Endothelial cell of umbilical vein (primary cell): ENCODE measurements at regions not wholly inside any gene's neighbourhood (a gene's known extent, or its start where the extent isn't known, plus 50 kb on each side); places are given as distances from the start of the nearest gene placed in this dataset.

ENCODE experiments used
- BruUV-seq: library from RNA; stranded (reverse); fragments of 400-500 nt; replicated peaks from 2 replicates; lab custom pipeline; 2021; lab: Mats Ljungman, UMichigan
- CTCF ChIA-PET: fragments of 300-600, 350-600 bp; sonication (Branson Sonifier 250); formaldehyde crosslinking; loops from one replicate; lab custom pipeline; 2021; ENCODE audit warnings: antibody characterized with exemption, inconsistent platforms; lab: Charles Lee
- POLR2A ChIA-PET: fragments of 300-600, 350-600 bp; sonication (Branson Sonifier 250); formaldehyde crosslinking; loops from one replicate; lab custom pipeline; 2021; ENCODE audit warnings: antibody characterized with exemption, inconsistent platforms; lab: Charles Lee
- DNase-seq: peaks from one replicate; pipeline ENCODE4 v3.0.0-alpha.2; 2011; ENCODE audit warnings: low read depth, low spot score
- FAIRE-seq: peaks from 2 replicates; lab custom pipeline; 2011; peaks lifted over from hg19 to GRCh38; lab: Jason Lieb, UNC
- H2AFZ ChIP-seq: 2 replicates; pipeline ENCODE4 v1.6.0; 2012; ENCODE audit warnings: low read depth, low read length, control low read depth, inconsistent platforms
- H3K27ac ChIP-seq: 2 replicates; pipeline ENCODE4 v1.5.1; 2011; ENCODE audit warnings: low read depth, mild to moderate bottlenecking, control low read depth, low read length, moderate library complexity; ENCODE audit not compliant: insufficient read depth
- H3K27me3 ChIP-seq, 2 experiments: 2 replicates each; pipeline versions ENCODE4 v1.6.0 to v1.6.1; 2011; ENCODE audit warnings: low read length in 2 of 2, mixed read lengths in 1 of 2; ENCODE audit not compliant: control insufficient read depth in 2 of 2, insufficient read depth in 2 of 2
- H3K36me3 ChIP-seq, 2 experiments: 2 replicates in 1 of 2; 3 replicates in 1 of 2; pipeline ENCODE4 v1.5.1; 2011; ENCODE audit warnings: low read length in 2 of 2, mild to moderate bottlenecking in 1 of 2, moderate library complexity in 1 of 2; ENCODE audit not compliant: control insufficient read depth in 2 of 2, insufficient read depth in 2 of 2; ENCODE audit errors: extremely low read depth in 1 of 2
- H3K4me1 ChIP-seq: 3 replicates; pipeline ENCODE4 v1.5.1; 2011; ENCODE audit warnings: mild to moderate bottlenecking, low read length; ENCODE audit not compliant: control insufficient read depth, insufficient read depth; ENCODE audit errors: extremely low read depth
- H3K4me2 ChIP-seq: 2 replicates; pipeline ENCODE4 v1.6.1; 2011; ENCODE audit warnings: low read length, control low read depth, mixed read lengths; ENCODE audit not compliant: insufficient read depth
- H3K4me3 ChIP-seq, 3 experiments: fragments of 200-600 bp in 1 of 3; sonication (generic), shearing (Covaris generic) in 1 of 3; replicated peaks in 1 of 3; 2 replicates each; pipeline ENCODE4 v1.5.1; 2011 to 2016; ENCODE audit warnings: control low read depth in 3 of 3, low read length in 3 of 3, mild to moderate bottlenecking in 2 of 3, inconsistent platforms in 1 of 3, low read depth in 1 of 3, moderate library complexity in 1 of 3; ENCODE audit not compliant: insufficient read depth in 1 of 3
- H3K79me2 ChIP-seq: 2 replicates; pipeline ENCODE4 v1.6.0; 2012; ENCODE audit warnings: low read length, inconsistent platforms; ENCODE audit not compliant: control insufficient read depth, insufficient read depth
- H3K9ac ChIP-seq: replicated peaks from 2 replicates; pipeline ENCODE3; 2011; ENCODE audit warnings: low read length, control low read depth; ENCODE audit not compliant: insufficient read depth; ENCODE audit errors: extremely low read depth
- H3K9me1 ChIP-seq: replicated peaks from 3 replicates; pipeline ENCODE4 v1.6.0; 2011; ENCODE audit warnings: mild to moderate bottlenecking, low read length; ENCODE audit not compliant: control insufficient read depth, insufficient read depth; ENCODE audit errors: extremely low read depth
- H3K9me3 ChIP-seq: replicated peaks from 2 replicates; pipeline ENCODE4 v1.5.1; 2012; ENCODE audit warnings: low read length, inconsistent platforms; ENCODE audit not compliant: control insufficient read depth, insufficient read depth
- H4K20me1 ChIP-seq: replicated peaks from 2 replicates; pipeline ENCODE3; 2011; ENCODE audit warnings: mild to moderate bottlenecking, low read length; ENCODE audit not compliant: control insufficient read depth, insufficient read depth; ENCODE audit errors: extremely low read depth
- EZH2 ChIP-seq: IDR thresholded peaks from 2 replicates; pipeline ENCODE4 v1.6.1; 2012; ENCODE audit warnings: borderline replicate concordance, low read depth, mild to moderate bottlenecking, moderate library complexity, low read length, inconsistent platforms; ENCODE audit not compliant: severe bottlenecking
- FOS ChIP-seq: IDR thresholded peaks from 2 replicates; pipeline ENCODE4 v1.6.1; 2011; ENCODE audit warnings: mild to moderate bottlenecking, low read length, moderate library complexity, borderline replicate concordance; ENCODE audit not compliant: insufficient read depth
- GATA2 ChIP-seq: IDR thresholded peaks from 2 replicates; pipeline ENCODE4 v1.7.0; 2011; ENCODE audit warnings: low read depth, mild to moderate bottlenecking, moderate library complexity, mixed read lengths, low read length; ENCODE audit not compliant: insufficient read length, insufficient read depth
- JUN ChIP-seq: IDR thresholded peaks from 2 replicates; pipeline ENCODE4 v1.6.1; 2011; ENCODE audit warnings: borderline replicate concordance, low read depth; ENCODE audit not compliant: insufficient read length, insufficient read depth
- MAX ChIP-seq: IDR thresholded peaks from 2 replicates; pipeline ENCODE4 v1.6.1; 2011; ENCODE audit not compliant: insufficient read depth, insufficient read length
- MYC ChIP-seq: IDR thresholded peaks from one replicate; pipeline ENCODE4 v1.6.1; 2011; ENCODE audit warnings: mild to moderate bottlenecking, low read depth, low read length
- POLR2A ChIP-seq: IDR thresholded peaks from 2 replicates; pipeline ENCODE4 v1.6.1; 2012; ENCODE audit warnings: low read depth, mild to moderate bottlenecking, control low read depth, low read length
- POLR2AphosphoS5 ChIP-seq: IDR thresholded peaks from 2 replicates; pipeline ENCODE4 v1.6.1; 2012; ENCODE audit warnings: low read depth, mild to moderate bottlenecking, control low read depth, low read length, moderate library complexity; ENCODE audit not compliant: insufficient read depth
- dilution Hi-C: fragments of 300-500 bp; cut with MboI; formaldehyde crosslinking; loops from one replicate; pipeline ENCODE4 v1.15.0; 2019; ENCODE audit warnings: low sequenced_read_pairs; ENCODE audit not compliant: extremely low pct_ligation_motif_present
- intact Hi-C: fragments of 100-400 bp; cut with micrococcal nuclease; formaldehyde crosslinking; loops from one replicate; pipeline ENCODE4 v1.10.0; 2022
- TF ChIP-seq, protein P1 (sequence below), 2 donors: IDR thresholded peaks; 1 replicate in 1 of 2; 2 replicates in 1 of 2; pipeline ENCODE4 v1.5.1; 2011; ENCODE audit warnings: low read length in 2 of 2, mild to moderate bottlenecking in 2 of 2, moderate library complexity in 2 of 2, control low read depth in 1 of 2, inconsistent platforms in 1 of 2, low read depth in 1 of 2; ENCODE audit not compliant: insufficient read depth in 1 of 2; ENCODE audit errors: extremely low read depth in 1 of 2

GRCh38 chr2:34534341-34534740 is 935.2 kb upstream of the FAM98A start:
- Histone ChIP-seq H3K36me3 (no peaks in the 10 kb centered on the region), H3K9me3 (no peaks in the 10 kb centered on the region), H4K20me1 (no peaks in the 10 kb centered on the region), H3K9ac (no peak overlapping the region), H3K4me3 (no peak overlapping the region), H3K27me3 (no peaks in the 10 kb centered on the region), H3K79me2 (no peaks in the 10 kb centered on the region), H3K9me1 (no peaks in the 10 kb centered on the region), H3K4me2 (no peak overlapping the region), H2AFZ (no peak overlapping the region), H3K27ac (no peak overlapping the region), H3K4me1 (no peaks in the 10 kb centered on the region)
- ChIA-PET POLR2A (no interaction called here), CTCF (no interaction called here)
- no peak for DNase-seq
- BruUV-seq = no TSS peak
- dilution Hi-C loops (no loop called here), intact Hi-C loops (no loop called here)
- no peak for FAIRE-seq
- TF ChIP-seq EZH2 = no peak
- no peak for TF ChIP-seq FOS
- no peak for TF ChIP-seq POLR2AphosphoS5
- TF ChIP-seq, protein P1, sequence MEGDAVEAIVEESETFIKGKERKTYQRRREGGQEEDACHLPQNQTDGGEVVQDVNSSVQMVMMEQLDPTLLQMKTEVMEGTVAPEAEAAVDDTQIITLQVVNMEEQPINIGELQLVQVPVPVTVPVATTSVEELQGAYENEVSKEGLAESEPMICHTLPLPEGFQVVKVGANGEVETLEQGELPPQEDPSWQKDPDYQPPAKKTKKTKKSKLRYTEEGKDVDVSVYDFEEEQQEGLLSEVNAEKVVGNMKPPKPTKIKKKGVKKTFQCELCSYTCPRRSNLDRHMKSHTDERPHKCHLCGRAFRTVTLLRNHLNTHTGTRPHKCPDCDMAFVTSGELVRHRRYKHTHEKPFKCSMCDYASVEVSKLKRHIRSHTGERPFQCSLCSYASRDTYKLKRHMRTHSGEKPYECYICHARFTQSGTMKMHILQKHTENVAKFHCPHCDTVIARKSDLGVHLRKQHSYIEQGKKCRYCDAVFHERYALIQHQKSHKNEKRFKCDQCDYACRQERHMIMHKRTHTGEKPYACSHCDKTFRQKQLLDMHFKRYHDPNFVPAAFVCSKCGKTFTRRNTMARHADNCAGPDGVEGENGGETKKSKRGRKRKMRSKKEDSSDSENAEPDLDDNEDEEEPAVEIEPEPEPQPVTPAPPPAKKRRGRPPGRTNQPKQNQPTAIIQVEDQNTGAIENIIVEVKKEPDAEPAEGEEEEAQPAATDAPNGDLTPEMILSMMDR (IDR thresholded peaks at IDR 0.05; ENCODE audit: extremely low read depth in 1 of 2, insufficient read depth in 1 of 2, low read depth in 1 of 2, low read length in 2 of 2) = no peak
- no peak for TF ChIP-seq GATA2
- no peak for TF ChIP-seq JUN
- no peak for TF ChIP-seq POLR2A
- no peak for TF ChIP-seq MAX
- TF ChIP-seq MYC = no peak
